ENCODE measurements at regions not wholly inside any gene's neighbourhood (a gene's known extent, or its start where the extent isn't known, plus 50 kb on each side); places are given as distances from the start of the nearest gene placed in this dataset.

DNA sequence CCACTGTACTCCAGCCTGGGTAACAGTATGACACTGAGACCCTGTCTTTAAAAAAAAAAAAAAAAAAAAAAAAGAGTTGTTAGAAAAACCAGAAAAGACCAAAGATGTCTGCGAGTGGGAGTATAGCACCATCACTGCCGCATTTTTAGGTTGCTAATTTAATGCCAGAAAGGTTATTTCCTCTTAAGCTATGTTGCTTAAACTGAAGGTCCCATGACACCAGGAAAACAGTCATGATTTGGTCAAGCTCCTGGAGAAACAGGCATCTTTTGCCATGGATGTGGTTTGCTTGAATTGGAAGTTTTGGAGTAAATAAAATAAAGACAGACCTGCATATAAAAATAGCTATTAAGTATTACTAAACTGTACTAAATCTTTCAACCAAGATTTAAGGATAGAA, 68.3 kb upstream of the TNFRSF21 start:
- no peak for TF ChIP-seq POLR2A (IDR thresholded peaks at IDR 0.05)
- TF ChIP-seq POLR2AphosphoS5 (IDR thresholded peaks at IDR 0.05), result no peak
- TF ChIP-seq EP300 (IDR thresholded peaks at IDR 0.05), result no peak
- TF ChIP-seq, protein P1, sequence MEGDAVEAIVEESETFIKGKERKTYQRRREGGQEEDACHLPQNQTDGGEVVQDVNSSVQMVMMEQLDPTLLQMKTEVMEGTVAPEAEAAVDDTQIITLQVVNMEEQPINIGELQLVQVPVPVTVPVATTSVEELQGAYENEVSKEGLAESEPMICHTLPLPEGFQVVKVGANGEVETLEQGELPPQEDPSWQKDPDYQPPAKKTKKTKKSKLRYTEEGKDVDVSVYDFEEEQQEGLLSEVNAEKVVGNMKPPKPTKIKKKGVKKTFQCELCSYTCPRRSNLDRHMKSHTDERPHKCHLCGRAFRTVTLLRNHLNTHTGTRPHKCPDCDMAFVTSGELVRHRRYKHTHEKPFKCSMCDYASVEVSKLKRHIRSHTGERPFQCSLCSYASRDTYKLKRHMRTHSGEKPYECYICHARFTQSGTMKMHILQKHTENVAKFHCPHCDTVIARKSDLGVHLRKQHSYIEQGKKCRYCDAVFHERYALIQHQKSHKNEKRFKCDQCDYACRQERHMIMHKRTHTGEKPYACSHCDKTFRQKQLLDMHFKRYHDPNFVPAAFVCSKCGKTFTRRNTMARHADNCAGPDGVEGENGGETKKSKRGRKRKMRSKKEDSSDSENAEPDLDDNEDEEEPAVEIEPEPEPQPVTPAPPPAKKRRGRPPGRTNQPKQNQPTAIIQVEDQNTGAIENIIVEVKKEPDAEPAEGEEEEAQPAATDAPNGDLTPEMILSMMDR (IDR thresholded peaks at IDR 0.05), result no peak
- DNase-seq, result no peak
- intact Hi-C loops (cut with DNase I), result no loop called here
- 81 to 92% methylated on average over 2 of the region's 2 CpGs for WGBS, 2 donors
- no peaks in the 10 kb centered on the region for H3K27me3 ChIP-seq
- no peaks in the 10 kb centered on the region for H3K36me3 ChIP-seq
- no peaks in the 10 kb centered on the region for H3K9me3 ChIP-seq
- H3K4me1 ChIP-seq, result no peaks in the 10 kb centered on the region
- H3K27ac ChIP-seq, result no peak overlapping the region
- no peak overlapping the region for H3K4me3 ChIP-seq

GRCh38 chr6:47379328-47379727, 69.6 kb upstream of the TNFRSF21 start:
- no peak for DNase-seq
- Histone ChIP-seq H3K36me3 (no peaks in the 10 kb centered on the region), H3K9me3 (no peaks in the 10 kb centered on the region), H3K27me3 (no peaks in the 10 kb centered on the region), H3K4me1 (no peaks in the 10 kb centered on the region), H3K27ac (no peak overlapping the region), H3K4me3 (no peak overlapping the region)
- intact Hi-C loops (cut with DNase I), result no loop called here
- WGBS, 2 donors, result 91 to 92% methylated on average over 2 of the region's 2 CpGs
- TF ChIP-seq POLR2AphosphoS5 (IDR thresholded peaks at IDR 0.05) (no peak), EP300 (IDR thresholded peaks at IDR 0.05) (no peak), POLR2A (IDR thresholded peaks at IDR 0.05) (no peak)
- TF ChIP-seq, protein P1 (IDR thresholded peaks at IDR 0.05), result no peak

- H3K27me3 ChIP-seq, result no peaks in the 10 kb centered on the region
- no peaks in the 10 kb centered on the region for H3K4me1 ChIP-seq
- H3K4me3 ChIP-seq, result no peak overlapping the region
- H3K27ac ChIP-seq, result no peak overlapping the region
- TF ChIP-seq, protein P1 (IDR thresholded peaks at IDR 0.05), result no peak
- TF ChIP-seq POLR2A (IDR thresholded peaks at IDR 0.05) (no peak), EP300 (IDR thresholded peaks at IDR 0.05) (no peak), POLR2AphosphoS5 (IDR thresholded peaks at IDR 0.05) (no peak)
- no peaks in the 10 kb centered on the region for H3K9me3 ChIP-seq
- H3K36me3 ChIP-seq, result no peaks in the 10 kb centered on the region
- WGBS, 2 donors, result 92 to 94% methylated on average over 5 of the region's 5 CpGs
- no peak for DNase-seq
- intact Hi-C loops (cut with DNase I), result no loop called here
These were observed 70.5 kb upstream of the TNFRSF21 start for GRCh38 chr6:47380251-47380650.

DNA sequence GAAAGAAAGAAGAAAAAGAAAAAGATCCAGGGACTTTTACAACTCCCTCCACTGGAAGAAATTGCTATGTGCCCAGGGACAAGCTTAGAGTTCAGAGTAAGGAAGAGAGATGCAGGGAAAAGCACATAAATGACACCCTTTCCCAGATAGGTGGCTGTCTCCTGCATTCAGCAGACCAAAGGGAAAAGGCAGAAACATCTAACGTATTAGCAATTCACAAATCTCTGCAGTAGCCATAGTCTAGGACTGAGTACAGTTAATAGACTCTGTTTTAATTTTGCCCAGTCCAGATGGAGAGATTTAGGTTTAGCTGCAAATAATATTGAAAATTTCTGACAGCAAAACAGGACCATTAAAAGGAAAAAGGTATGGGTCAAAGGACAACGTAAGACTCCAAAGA, 71.3 kb upstream of the TNFRSF21 start:
- H3K36me3 ChIP-seq, result no peaks in the 10 kb centered on the region
- H3K9me3 ChIP-seq, result no peaks in the 10 kb centered on the region
- DNase-seq, result no peak
- no peak overlapping the region for H3K27ac ChIP-seq
- intact Hi-C loops (cut with DNase I), result no loop called here
- 78 to 86% methylated on average over 2 of the region's 2 CpGs for WGBS, 2 donors
- H3K4me3 ChIP-seq, result no peak overlapping the region
- no peaks in the 10 kb centered on the region for H3K27me3 ChIP-seq
- no peak for TF ChIP-seq POLR2A (IDR thresholded peaks at IDR 0.05)
- no peak for TF ChIP-seq EP300 (IDR thresholded peaks at IDR 0.05)
- no peak for TF ChIP-seq POLR2AphosphoS5 (IDR thresholded peaks at IDR 0.05)
- TF ChIP-seq, protein P1 (IDR thresholded peaks at IDR 0.05), result no peak
- H3K4me1 ChIP-seq, result no peaks in the 10 kb centered on the region

GRCh38 chr6:47383360-47383759, 73.7 kb upstream of the TNFRSF21 start:
- Histone ChIP-seq H3K36me3 (no peaks in the 10 kb centered on the region), H3K4me1 (no peaks in the 10 kb centered on the region), H3K27ac (no peak overlapping the region), H3K27me3 (no peaks in the 10 kb centered on the region), H3K4me3 (no peak overlapping the region), H3K9me3 (no peaks in the 10 kb centered on the region)
- intact Hi-C loops (cut with DNase I), result no loop called here
- TF ChIP-seq POLR2A (IDR thresholded peaks at IDR 0.05), result no peak
- TF ChIP-seq, protein P1 (IDR thresholded peaks at IDR 0.05), result no peak
- 90 to 97% methylated on average over 1 of the region's 1 CpG for WGBS, 2 donors
- no peak for DNase-seq

Measured in sigmoid colon (tissue), 6 donors.